Trophoblast cell (in vitro differentiated cells and primary cell): ENCODE measurements at regions not wholly inside any gene's neighbourhood (a gene's known extent, or its start where the extent isn't known, plus 50 kb on each side); places are given as distances from the start of the nearest gene placed in this dataset.

Experiments used
- DNase-seq, 2 donors: peaks; one replicate each; pipeline ENCODE4 v3.0.0-alpha.2; 2016
- H2AFZ ChIP-seq: 2 replicates; pipeline ENCODE4 v1.6.1; 2013; ENCODE audit warnings: low read length, moderate library complexity, mild to moderate bottlenecking; ENCODE audit not compliant: insufficient read depth, poor library complexity
- H2AK5ac ChIP-seq: 2 replicates; pipeline ENCODE4 v1.6.1; 2013; ENCODE audit warnings: mild to moderate bottlenecking, low read length
- H2BK120ac ChIP-seq: 2 replicates; pipeline ENCODE4 v1.6.1; 2013; ENCODE audit warnings: low read length, mild to moderate bottlenecking, moderate library complexity; ENCODE audit not compliant: insufficient read depth, poor library complexity
- H2BK12ac ChIP-seq: 2 replicates; pipeline ENCODE4 v1.6.1; 2013; ENCODE audit warnings: mild to moderate bottlenecking, low read length, moderate library complexity
- H2BK5ac ChIP-seq: 2 replicates; pipeline ENCODE4 v1.6.1; 2013; ENCODE audit warnings: low read length, low read depth, moderate library complexity, mild to moderate bottlenecking; ENCODE audit not compliant: poor library complexity
- H3K14ac ChIP-seq: 2 replicates; pipeline ENCODE4 v1.6.1; 2013; ENCODE audit warnings: mild to moderate bottlenecking, low read length
- H3K18ac ChIP-seq: 2 replicates; pipeline ENCODE4 v1.6.1; 2013; ENCODE audit warnings: mild to moderate bottlenecking, low read length
- H3K23ac ChIP-seq: 2 replicates; pipeline ENCODE4 v1.6.1; 2013; ENCODE audit warnings: low read length
- H3K27ac ChIP-seq: 2 replicates; pipeline ENCODE4 v1.5.1; 2013; ENCODE audit warnings: low read depth, mild to moderate bottlenecking, inconsistent platforms, low read length, moderate library complexity
- H3K27me3 ChIP-seq: 2 replicates; pipeline ENCODE4 v1.6.1; 2013; ENCODE audit warnings: inconsistent platforms, mild to moderate bottlenecking, low read length, moderate library complexity; ENCODE audit not compliant: insufficient read depth
- H3K36me3 ChIP-seq, 2 experiments: 1 replicate in 1 of 2; 2 replicates in 1 of 2; pipeline ENCODE4 v1.6.1; 2013; ENCODE audit warnings: low read length in 2 of 2, mild to moderate bottlenecking in 2 of 2, moderate library complexity in 1 of 2; ENCODE audit not compliant: insufficient read depth in 2 of 2, control insufficient read depth in 1 of 2
- H3K4ac ChIP-seq: 2 replicates; pipeline ENCODE4 v1.6.1; 2013; ENCODE audit warnings: low read depth, mild to moderate bottlenecking, low read length, moderate library complexity
- H3K4me1 ChIP-seq, 2 experiments: 1 replicate in 1 of 2; 2 replicates in 1 of 2; pipeline ENCODE4 v1.6.1; 2013; ENCODE audit warnings: low read length in 2 of 2, mild to moderate bottlenecking in 2 of 2, moderate library complexity in 1 of 2; ENCODE audit not compliant: insufficient read depth in 2 of 2, control insufficient read depth in 1 of 2
- H3K4me2 ChIP-seq: 2 replicates; pipeline ENCODE4 v1.6.1; 2013; ENCODE audit warnings: inconsistent platforms, mild to moderate bottlenecking, low read length, moderate library complexity
- H3K4me3 ChIP-seq: 2 replicates; pipeline ENCODE4 v1.5.1; 2013; ENCODE audit warnings: mild to moderate bottlenecking, low read depth, low read length, inconsistent platforms
- H3K79me1 ChIP-seq: one replicate; pipeline ENCODE4 v1.6.1; 2013; ENCODE audit warnings: low read length
- H3K79me2 ChIP-seq: 2 replicates; pipeline ENCODE4 v1.6.1; 2013; ENCODE audit warnings: low read length, mild to moderate bottlenecking; ENCODE audit not compliant: control insufficient read depth, insufficient read depth, poor library complexity
- H3K9ac ChIP-seq: 2 replicates; pipeline ENCODE4 v1.6.1; 2013; ENCODE audit warnings: mild to moderate bottlenecking, low read length
- H3K9me3 ChIP-seq: 2 replicates; pipeline ENCODE4 v1.6.1; 2013; ENCODE audit warnings: low read depth, mild to moderate bottlenecking, control low read depth, inconsistent platforms, low read length; ENCODE audit not compliant: insufficient read depth
- H4K12ac ChIP-seq: 2 replicates; pipeline ENCODE4 v1.6.1; 2013; ENCODE audit warnings: low read depth, mild to moderate bottlenecking, low read length, moderate library complexity
- H4K8ac ChIP-seq: 2 replicates; pipeline ENCODE4 v1.6.1; 2013; ENCODE audit warnings: low read depth, mild to moderate bottlenecking, low read length, moderate library complexity
- H4K91ac ChIP-seq: one replicate; pipeline ENCODE4 v1.6.1; 2013; ENCODE audit warnings: low read depth, mild to moderate bottlenecking, low read length, moderate library complexity
- WGBS: extraction: QIAGEN DNeasy Blood & Tissue Kit; methylation state at CpG from one replicate; pipeline ENCODE4 v1.1.7; 2013; ENCODE audit warnings: missing lambda C conversion rate; ENCODE audit not compliant: insufficient read length, insufficient coverage; ENCODE audit errors: extremely low coverage; 5-methylcytosine and 5-hydroxymethylcytosine counted together

DNA sequence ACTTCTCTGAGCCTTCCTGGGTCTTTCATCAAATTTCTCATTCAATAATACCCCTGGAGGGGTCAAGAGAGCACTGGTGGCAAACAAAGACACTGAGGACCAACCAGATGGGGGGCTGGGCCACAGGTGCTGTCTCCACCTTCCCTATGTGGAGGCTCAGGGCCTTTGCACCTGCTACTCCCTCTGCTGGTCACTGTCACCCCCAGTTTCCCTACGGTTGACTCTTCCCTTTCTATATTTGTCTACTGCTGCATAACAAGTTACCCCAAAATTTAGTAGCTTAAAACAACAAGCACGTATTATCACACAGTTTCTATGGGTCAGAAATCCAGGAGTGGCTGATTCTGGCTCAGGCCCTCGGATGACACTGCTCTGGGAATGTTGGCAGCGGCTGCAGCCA lies 138.8 kb upstream of the RUNX3 start:
- H3K36me3 ChIP-seq = no peaks in the 10 kb centered on the region
- no peak overlapping the region for H4K12ac ChIP-seq
- H3K9ac ChIP-seq = no peak overlapping the region
- H3K79me2 ChIP-seq = no peaks in the 10 kb centered on the region
- no peak overlapping the region for H3K14ac ChIP-seq
- H2BK120ac ChIP-seq = no peak overlapping the region
- H2BK5ac ChIP-seq = no peak overlapping the region
- no peak overlapping the region for H2BK12ac ChIP-seq
- no peak overlapping the region for H3K4ac ChIP-seq
- peaks cover 2% of the 10 kb centered on the region for H3K9me3 ChIP-seq
- H3K4me1 ChIP-seq = no peaks in the 10 kb centered on the region
- H4K8ac ChIP-seq = no peak overlapping the region
- no peak overlapping the region for H3K4me3 ChIP-seq
- H3K27me3 ChIP-seq = no peaks in the 10 kb centered on the region
- H3K79me1 ChIP-seq = no peaks in the 10 kb centered on the region
- H3K4me2 ChIP-seq = no peak overlapping the region
- H2AFZ ChIP-seq = no peak overlapping the region
- H3K18ac ChIP-seq = no peak overlapping the region
- no peak overlapping the region for H2AK5ac ChIP-seq
- H3K27ac ChIP-seq = no peak overlapping the region
- H4K91ac ChIP-seq = no peak overlapping the region
- WGBS = no CpG with 5 or more reads among the region's 4 CpGs
- no peak for DNase-seq
- H3K23ac ChIP-seq = no peak overlapping the region

GRCh38 chr1:25068316-25068715 lies 138.2 kb upstream of the RUNX3 start:
- H3K18ac ChIP-seq = no peak overlapping the region
- WGBS = no CpG with 5 or more reads among the region's 6 CpGs

DNA sequence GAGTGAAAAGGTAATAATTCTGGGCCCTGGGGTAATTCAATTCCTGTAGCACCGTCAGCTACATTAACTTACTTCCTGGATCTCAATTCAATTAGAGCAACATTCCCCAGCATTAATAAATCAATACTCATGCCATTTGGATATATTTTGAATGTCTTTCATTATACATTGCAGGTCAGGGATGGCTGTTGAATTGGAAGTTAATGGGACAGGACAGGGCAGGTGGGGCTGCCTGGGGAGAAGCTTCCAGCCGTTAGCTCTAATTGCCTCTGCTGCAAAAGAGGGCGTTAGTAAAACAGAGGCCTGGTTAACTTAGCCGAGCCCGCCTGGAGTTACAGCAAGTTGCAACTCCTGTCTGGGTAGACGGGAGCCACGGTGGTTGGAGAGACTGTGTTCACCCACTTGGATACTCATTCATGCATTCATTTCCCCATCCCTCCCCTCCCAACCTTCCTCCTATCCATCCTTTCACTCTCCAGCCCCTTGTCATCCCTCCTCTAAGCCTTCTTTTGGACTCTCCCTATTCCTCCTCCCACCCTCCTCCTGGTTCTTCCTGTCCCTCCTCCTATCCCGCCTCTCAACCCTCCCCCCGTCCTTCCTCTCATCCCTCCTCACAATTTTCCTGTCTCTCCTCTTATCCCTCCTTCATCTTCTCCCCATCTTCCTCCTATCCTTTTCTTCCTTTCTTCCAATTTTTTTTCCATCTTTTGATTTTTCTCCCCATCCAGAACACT lies 137.6 kb upstream of the RUNX3 start:
- no peak overlapping the region for H3K27ac ChIP-seq
- DNase-seq = no peak
- no peak overlapping the region for H3K4me2 ChIP-seq
- H2AFZ ChIP-seq = no peak overlapping the region
- no peak overlapping the region for H3K18ac ChIP-seq
- peaks cover 2% of the 10 kb centered on the region for H3K9me3 ChIP-seq
- H3K36me3 ChIP-seq = no peaks in the 10 kb centered on the region
- H2BK12ac ChIP-seq = no peak overlapping the region
- no peak overlapping the region for H3K4me3 ChIP-seq
- H2BK120ac ChIP-seq = no peak overlapping the region
- no peak overlapping the region for H2BK5ac ChIP-seq
- H3K79me2 ChIP-seq = no peaks in the 10 kb centered on the region
- H3K9ac ChIP-seq = no peak overlapping the region
- H3K4me1 ChIP-seq = no peaks in the 10 kb centered on the region
- no peak overlapping the region for H4K8ac ChIP-seq
- no peaks in the 10 kb centered on the region for H3K79me1 ChIP-seq
- no peaks in the 10 kb centered on the region for H3K27me3 ChIP-seq
- no peak overlapping the region for H4K12ac ChIP-seq
- 100% methylated on average over 2 of the region's 9 CpGs for WGBS
- H2AK5ac ChIP-seq = no peak overlapping the region
- H3K14ac ChIP-seq = no peak overlapping the region
- no peak overlapping the region for H3K23ac ChIP-seq
- H4K91ac ChIP-seq = no peak overlapping the region
- no peak overlapping the region for H3K4ac ChIP-seq

More at GRCh38 chr1:25068316-25068715, 138.2 kb upstream of the RUNX3 start:
- Histone ChIP-seq H3K79me1 (no peaks in the 10 kb centered on the region), H4K12ac (no peak overlapping the region), H3K4ac (no peak overlapping the region), H3K14ac (no peak overlapping the region), H3K79me2 (no peaks in the 10 kb centered on the region), H3K23ac (no peak overlapping the region), H3K4me3 (no peak overlapping the region), H2BK120ac (no peak overlapping the region), H3K9ac (no peak overlapping the region), H3K4me1 (no peaks in the 10 kb centered on the region), H2AK5ac (no peak overlapping the region), H3K27ac (no peak overlapping the region), H4K8ac (no peak overlapping the region), H3K36me3 (no peaks in the 10 kb centered on the region), H3K4me2 (no peak overlapping the region), H2BK12ac (no peak overlapping the region), H3K9me3 (peaks cover 2% of the 10 kb centered on the region), H2BK5ac (no peak overlapping the region), H4K91ac (no peak overlapping the region), H3K27me3 (no peaks in the 10 kb centered on the region), H2AFZ (no peak overlapping the region)
- DNase-seq = no peak

DNA sequence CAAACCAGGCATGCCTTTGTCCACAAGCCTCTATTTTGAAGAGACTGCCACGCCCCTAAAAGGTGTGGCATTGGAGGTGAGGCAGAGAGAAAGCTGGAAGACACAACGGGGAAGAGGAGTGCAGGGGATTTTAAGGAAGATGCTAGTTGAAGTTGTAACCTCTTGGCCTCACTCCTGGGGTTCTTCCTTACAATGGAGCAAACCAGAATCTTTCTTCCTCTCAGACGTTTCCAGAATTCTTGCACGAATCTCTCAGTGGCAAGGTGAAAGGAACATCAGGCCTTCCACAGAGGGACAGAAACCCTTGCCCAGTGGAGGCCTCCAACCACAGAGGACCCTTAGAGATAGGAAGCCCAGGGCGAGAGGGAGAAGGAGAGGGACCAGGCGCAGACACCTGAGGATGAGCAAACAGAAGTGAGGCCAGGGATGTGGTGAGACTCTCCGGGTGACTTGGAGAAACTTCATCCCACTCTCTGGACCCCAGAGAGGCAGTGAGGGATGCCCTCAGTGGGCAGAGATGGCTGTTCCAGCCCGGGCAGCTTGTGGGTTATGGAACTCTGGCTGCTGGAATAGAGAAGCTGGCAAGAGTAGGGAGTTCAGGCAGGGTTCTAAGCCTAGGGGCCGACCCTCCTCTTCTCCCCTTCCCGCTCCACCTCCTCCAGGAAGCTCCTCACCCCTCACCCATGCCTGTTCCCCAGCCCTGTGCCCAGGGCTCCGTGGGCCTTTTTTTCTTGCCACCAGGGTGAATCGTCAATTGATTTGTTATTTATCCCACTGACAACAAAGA lies 136.8 kb upstream of the RUNX3 start:
- Histone ChIP-seq H4K8ac (no peak overlapping the region), H3K27me3 (no peaks in the 10 kb centered on the region), H2AFZ (no peak overlapping the region), H3K27ac (no peak overlapping the region), H4K91ac (no peak overlapping the region), H2BK5ac (no peak overlapping the region), H3K14ac (no peak overlapping the region), H3K4ac (no peak overlapping the region), H3K4me2 (no peak overlapping the region), H2AK5ac (no peak overlapping the region), H4K12ac (no peak overlapping the region), H3K36me3 (no peaks in the 10 kb centered on the region), H2BK120ac (no peak overlapping the region), H3K4me3 (no peak overlapping the region), H3K23ac (no peak overlapping the region), H3K18ac (no peak overlapping the region), H3K4me1 (no peaks in the 10 kb centered on the region), H3K79me2 (no peaks in the 10 kb centered on the region), H3K9ac (no peak overlapping the region), H3K9me3 (peaks cover 2% of the 10 kb centered on the region), H3K79me1 (no peaks in the 10 kb centered on the region), H2BK12ac (no peak overlapping the region)
- DNase-seq = peak in 1 of 2 donors; percentile 22
- WGBS = no CpG with 5 or more reads among the region's 12 CpGs
